Activated naive CD4-positive, alpha-beta T cell (primary cell): ENCODE measurements at regions not wholly inside any gene's neighbourhood (a gene's known extent, or its start where the extent isn't known, plus 50 kb on each side); places are given as distances from the start of the nearest gene placed in this dataset.

Experiments used
- DNase-seq, 4 experiments: peaks; one replicate each; lab custom pipeline; 2025; lab: John Stamatoyannopoulos, UW

DNA sequence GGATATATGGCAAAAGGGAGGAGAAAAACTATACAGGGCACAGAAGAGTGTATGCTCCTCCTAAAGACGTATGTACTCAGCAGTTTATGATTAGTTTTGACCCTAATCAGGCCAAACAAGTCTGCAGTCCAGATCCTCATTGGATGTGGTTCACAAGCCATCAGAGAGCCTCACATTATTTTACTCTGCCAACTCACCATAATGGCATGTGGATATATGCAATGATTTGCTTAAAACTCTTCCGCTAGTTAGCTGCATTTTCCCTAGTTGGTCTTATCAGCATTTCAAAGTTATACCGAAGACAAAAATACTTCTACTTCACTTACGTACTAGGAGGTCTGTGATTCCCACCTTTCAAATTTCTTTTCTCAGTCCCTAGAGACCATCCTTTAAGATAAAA is 198.4 kb downstream of the CMPK2 start:
- DNase-seq = no peak

DNA sequence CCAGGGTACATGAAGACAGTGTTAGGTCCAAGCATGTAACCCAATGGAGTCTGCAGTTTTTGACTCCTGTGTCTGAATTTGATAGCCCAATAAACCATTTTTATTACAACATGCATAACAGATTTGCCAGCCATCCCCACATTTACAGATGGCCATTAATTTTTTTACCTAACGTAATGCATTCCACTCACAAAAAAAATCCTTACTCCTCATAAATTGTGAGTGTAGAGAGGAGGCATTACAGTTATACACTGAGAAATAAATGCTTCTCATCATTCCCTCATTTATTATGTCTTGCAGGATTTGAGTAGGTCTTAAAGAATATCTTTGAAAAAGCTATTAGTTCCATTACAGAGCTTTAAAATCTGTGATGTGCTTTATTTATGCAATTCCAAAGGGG is 193.8 kb downstream of the CMPK2 start:
- no peak for DNase-seq

DNA sequence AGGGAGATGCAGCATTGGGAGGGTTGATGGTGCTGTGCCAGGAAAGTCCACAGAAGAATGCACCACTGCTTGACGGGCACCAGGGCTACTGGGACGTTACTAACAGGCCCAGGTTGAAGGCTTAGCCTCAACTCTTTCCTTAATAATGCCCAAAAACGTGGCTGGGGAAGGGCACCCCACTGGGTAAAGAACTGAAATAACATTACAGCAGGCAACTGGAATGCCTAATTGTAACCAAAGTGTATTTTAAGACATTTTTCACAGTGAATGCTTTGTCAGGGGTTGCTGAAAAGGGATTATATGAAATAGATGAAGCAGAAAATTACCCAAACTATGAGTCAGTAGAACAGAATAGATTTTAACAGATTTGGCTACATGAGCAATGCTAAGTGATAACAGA is 191.3 kb downstream of the CMPK2 start:
- DNase-seq = no peak

DNA sequence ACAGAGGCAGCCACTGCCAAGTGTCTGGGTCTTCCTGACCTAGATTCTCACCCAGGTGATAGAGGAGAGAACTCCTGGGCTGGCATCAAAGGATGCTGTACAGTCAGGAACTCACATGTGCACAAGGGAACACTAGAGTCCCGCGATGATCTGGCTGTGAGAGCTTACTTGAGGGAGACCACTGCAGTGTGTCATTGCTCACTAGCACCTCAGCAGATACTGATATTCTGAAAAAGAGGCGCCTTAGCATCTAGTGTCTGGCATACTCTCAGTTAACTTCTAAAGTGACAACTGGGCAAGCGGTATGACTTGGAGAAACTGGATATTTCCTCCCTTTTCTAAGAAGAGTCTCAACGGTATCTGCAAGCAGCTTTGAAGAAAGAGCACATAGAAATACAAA is 189.9 kb downstream of the CMPK2 start:
- no peak for DNase-seq

DNA sequence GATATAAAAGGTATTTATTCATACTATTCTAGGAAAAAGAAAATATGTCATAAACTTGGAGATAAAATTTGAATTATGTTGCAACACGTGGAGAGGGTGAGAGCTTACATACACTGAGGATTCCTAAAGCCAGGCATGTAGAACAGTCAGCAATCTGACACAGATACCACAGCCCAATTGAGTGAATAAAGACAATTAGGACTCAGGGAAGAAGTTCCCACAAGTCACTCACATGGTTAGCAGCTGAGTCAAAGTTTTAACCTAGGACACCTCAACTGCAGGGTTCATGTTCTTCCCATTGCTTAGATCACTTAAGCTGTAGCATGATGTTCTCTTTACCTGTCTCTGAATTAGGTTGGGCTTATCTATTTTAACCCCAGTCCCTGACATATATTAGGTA is 189.5 kb downstream of the CMPK2 start:
- DNase-seq = no peak

DNA sequence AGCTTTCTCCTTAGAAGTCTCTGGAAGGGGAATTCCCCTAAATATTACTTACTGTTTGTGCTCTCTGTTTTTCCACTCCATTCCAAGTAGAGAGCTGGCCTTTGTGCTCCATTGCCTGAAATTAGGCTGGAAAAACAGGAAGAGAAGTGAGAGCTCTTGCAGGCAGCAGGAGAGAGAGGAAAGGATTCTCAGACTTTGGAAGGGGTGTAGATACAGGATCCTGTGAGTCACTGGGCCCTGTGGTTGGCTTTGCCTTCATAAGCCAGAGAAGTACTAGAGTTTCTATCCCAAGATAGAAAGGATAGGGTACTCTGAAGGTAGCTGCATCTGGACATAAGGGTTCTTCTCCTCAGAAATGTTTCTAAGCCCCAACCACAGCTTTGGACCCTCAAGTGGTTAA is 188.9 kb downstream of the CMPK2 start:
- DNase-seq = no peak

DNA sequence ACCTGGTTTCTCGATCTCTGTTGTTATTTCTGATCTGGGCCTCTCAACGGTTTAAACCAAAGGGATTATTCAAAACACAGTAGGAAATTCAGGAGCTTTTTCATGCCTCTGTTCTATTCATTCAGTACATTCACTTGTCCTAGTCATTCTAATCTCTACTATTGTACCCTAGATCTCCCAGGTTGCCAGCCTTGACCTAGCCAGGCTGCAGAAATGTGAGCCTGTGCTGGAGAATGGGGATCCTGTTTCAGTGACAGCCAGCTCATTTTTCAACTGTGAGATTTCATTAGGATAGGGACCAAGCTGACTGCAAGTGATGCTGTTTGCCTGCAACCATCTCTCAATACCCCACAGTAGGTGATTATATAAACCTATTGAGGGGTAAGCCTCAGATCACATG is 186.2 kb downstream of the CMPK2 start:
- DNase-seq = no peak

DNA sequence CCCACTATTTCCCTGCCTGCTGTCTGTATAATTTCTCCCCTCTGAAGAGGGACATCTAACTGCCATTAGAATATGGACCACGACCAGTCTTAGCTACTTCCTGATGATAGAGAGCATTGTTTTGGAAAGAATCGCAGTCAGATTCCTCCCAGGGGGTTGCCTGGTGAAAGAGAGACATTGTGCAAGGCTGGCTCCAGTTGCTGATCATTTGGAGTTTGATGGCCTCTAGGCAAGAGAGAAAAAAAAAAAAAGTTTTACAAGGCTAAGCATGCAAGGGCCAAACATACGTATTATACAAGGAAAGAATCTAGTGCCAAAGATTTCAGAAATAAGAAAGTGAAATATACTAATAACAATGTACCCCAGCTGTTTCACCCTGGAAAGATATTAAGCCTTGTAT is 182.2 kb downstream of the CMPK2 start:
- no peak for DNase-seq

DNA sequence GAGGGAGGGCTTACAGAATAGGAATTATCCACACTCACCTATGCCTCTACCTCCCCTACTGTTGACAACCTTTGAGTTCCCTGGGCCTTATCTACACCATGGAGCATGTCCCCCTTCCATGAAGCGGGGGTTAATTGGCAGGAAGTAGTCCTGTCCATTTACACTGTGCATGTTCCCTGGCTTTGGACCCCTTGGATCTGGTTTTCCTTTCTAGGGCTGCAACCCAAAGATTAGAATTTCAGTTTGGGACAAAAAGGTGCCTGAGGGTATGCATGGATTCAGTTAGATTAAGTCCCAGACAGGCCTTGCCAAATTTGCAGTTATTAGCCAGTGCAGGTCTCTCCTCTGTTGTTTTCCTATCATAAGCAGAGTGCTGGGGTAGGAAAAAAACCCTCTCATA is 180.3 kb downstream of the CMPK2 start:
- DNase-seq = no peak

DNA sequence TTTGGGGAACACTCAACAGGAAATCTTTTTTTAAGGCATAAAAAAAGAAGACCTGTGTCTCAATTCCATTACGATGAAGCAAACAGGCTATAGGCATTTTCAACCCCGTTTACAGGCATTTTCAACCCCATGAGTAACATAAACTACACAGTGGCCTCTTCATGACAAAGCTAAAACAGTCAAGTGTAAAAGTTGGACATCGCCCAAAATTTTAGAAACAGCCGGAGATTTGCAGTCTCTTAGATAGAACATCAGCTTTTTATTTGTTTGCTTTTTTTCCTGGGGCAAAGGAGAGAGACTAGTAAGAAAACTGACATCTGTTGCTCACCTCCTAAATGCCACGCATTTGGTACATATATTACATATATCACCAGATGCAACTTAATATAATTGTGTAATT is 173.7 kb downstream of the CMPK2 start:
- no peak for DNase-seq

DNA sequence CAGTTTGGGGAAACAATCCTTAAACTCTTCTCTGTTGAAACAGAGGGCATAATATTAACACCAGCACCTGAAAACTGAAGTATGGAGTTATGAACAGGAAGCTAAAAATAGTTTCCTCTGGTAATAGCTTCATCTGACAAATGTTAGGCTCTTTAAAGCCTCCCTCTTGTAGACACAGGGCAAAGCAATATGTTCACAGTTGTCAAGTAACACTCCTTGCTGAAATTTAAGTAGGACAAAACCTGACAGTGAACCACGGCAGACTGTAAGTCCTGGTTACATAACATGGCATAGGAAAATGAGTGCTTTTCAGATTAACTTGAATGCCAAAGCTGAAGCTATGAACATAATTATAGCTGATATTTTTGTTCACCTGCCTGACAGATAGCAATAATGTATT is 172.9 kb downstream of the CMPK2 start:
- no peak for DNase-seq

DNA sequence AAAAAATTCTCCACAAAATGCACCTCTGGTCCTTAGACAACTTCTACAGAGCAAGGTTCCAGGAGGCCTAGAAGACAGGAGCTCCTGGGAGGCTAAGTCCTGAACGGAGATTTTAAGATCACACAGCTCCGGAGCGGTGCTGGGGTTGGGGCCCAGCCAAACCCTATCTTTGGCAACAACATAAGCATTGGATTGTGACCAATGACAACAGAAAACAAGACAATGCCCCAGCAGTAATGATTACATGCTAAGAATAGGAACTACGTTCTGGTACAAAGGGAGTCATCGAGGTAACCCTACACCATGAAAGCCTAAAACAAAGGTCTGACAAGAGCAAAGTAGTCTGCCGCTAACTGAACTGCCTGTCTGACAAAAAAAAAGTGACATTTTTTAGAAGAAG is 171.2 kb downstream of the CMPK2 start:
- no peak for DNase-seq

DNA sequence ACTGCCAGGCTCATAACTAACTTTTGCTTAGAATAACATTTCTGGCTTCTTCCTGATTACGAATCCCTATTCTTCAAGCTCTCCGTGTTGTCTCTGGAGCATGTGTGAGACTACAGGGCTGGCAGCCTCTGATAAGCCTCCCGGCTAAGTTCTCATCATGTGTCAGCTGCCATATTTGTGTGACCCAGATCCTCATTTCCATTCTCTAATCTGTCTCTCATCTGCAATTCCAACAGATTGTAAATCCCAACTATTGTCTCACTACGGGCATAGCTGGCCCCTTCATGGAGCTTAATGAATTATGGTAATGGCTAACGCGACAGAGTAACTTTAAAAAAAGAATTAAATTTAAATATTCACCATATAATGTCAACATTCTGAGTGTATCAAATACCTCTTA is 165.4 kb downstream of the CMPK2 start:
- DNase-seq = no peak

DNA sequence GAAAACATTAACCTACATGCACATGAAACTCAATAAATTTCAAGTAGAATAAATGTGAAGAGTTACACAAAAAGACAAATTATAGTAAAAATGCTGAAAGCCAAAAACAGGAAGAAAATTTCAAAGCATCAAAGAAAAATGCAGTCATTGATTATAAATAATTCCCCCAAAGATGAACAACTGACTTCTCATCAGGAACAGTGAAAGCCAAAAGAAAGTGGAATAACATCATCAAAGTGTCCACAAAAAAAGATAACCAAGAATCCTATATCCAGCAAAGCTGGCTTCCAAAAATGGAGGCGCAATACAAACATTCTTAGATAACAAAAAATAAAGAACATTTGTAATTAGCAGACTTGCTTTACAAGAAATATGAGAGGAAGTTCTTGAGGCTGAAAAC is 161.6 kb downstream of the CMPK2 start:
- no peak for DNase-seq

DNA sequence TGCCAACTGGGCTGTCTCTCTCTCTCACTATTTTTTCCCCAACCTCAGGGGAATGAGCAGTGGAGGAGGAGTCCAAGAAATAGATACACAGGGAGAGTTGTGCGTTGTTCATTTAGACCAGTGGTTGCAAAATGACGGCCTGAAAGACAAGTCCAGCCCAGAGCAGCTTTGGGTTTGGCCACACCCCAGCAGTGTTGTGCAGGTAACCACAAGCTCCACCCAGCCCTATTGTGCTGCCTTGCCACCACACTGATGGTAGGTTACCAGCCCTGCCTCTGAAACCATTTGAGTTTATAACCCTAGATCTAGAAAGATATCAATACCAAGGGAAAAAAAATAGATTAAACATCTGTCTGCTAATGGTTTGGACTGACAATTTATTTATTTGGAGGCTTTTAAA is 144.3 kb downstream of the CMPK2 start:
- DNase-seq = no peak

DNA sequence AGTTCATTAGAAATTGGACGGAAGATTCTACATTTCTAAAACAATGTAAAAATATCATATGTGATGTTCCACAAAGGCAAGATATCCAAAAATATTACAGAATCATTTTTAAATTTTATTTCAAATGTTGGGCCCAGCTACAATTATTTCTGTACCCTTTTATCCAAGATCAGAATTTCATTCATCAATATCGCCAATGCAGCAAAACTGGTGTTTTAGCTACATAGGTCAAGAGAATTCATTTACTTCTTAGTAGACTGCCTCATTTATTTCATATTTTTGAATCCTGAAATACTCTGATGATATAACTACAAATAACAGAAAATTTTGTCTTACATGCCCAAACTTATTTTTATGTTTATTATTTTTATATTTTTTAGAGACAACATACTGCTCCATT is 143.1 kb downstream of the CMPK2 start:
- no peak for DNase-seq

DNA sequence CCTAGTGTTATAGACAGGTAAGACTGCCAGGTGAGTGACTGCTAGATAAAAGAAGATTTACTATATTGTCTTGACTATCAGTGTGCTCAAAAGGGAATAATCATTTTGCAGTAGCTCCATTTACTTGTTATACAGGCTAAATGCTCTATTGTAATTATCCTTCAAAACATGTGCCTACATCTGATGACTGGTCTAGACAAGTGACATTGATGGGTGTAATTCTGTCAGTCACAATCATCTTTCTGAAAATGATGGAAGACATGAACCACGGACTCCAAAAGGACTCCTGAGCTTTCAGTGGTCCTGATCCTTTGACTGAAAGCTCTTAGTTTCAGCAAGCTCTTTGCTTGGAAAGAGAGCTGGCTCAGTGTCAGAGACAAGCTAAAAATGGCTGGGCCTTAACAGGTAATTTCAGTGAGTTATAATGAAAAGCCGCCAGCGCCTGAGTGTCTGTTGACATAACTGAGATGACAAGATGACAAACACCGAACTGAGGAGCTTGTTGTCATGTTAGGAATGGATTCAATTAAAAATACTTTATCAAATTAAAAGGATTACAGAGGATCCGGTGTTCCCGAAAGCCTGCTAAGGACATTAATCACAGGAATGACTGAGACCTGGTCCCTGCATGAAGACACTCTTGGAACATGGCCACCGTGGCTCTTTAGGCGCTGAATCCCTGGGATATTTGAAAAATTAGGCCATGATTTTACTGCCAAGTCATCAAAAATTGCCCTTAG is 141.7 kb downstream of the CMPK2 start:
- DNase-seq = no peak

DNA sequence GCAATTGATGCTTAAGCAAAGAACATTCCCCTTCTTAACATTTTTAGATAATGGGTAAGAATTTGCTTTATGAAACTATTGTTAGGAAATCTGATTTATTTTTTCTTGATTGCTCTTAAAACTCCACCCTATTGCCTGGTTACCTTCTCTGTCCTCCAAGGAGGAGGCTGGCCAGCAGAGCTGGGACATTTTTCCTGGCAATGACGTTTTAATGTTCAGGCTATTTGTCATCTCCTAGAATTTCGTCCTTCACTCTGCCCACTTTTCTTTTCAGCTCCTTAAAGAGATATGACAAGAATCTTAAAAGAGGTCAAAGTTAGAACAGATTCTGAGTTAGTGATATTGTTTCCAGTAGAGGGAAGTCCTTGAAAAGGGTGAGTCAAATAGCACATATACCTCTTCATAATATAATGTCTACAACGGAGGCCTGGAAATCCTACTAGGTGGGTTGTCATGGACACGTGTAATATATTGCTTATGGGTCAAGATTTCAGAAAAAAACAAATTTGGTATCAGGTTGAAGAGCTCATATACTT is 141.0 kb downstream of the CMPK2 start:
- DNase-seq = no peak

DNA sequence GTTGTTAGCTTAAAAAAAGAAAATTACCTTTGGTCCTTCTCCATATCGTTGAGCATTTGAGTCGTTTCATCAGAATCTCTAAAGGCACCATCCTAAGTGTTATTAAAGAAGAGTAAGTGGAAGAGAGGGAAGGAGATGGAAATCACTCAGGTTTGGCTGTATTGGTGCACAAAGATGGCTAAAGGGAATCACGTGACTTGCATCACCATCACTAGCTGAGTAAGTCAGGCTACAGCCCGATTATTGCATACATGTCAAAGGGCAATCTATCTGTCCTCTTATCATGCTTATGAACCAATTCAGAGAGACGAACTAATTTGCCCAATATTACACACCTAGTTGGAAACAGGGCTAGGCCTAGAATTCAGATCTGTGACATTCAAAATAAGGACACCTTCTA is 137.6 kb downstream of the CMPK2 start:
- no peak for DNase-seq

DNA sequence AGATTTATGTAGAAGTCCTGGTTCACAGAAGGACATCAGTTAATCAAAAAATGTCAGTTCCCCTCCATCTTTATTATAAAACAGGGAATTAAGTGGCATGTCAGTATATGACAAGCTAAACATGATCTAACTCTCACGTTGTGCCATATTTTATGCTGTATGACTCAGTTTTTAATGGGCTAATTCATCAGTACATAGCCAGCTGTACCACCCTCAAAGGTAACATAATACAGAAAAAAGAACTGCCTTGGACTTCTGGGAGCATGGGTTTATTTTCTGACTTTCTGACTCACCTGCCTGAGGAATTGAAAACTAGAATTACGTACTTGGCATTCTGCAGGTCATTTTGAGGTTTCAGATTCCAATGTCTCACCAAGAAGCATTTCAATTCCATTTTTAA is 135.7 kb downstream of the CMPK2 start:
- DNase-seq = no peak

DNA sequence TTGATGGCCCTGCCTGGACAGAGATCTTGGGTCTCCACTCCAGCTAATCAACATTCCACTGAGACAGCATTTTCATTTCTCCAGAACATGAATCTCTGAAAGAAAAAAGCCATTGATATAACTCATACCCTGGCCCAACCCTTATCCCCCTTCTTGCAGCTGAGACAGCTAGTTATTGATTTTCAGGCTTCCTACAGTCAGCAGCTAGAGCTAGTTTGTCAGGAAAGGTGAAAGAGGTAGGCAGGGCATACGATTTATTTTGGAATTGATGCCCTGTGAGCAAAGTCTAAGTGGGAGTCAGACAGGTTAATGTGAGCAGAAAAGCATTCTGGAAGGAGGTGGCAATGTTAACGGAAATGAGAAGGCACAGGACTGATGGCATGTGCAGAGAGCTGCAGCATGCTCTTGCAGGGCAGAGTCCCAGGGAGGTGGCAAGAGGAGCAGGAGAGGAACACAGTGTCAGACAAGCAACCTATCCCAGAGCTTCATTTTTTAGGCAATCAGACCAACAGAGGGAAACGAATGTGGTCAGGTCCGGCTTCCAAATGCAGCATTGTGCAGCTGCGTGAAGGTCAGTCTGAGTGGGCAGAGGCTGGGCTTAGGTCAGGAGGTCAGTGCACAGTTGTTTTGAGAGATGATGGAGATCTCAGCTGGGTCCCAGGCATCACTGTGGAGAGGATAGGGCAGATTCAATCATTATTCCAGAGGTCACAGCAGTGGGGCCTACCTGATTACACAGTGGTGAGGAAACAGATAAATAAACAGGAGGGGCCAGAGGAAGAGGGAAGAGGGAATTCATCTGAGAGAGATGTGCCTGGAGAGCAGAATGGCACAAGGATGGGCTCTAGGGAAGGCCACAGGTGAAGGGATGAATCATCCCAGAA is 134.8 kb downstream of the CMPK2 start:
- DNase-seq = no peak

DNA sequence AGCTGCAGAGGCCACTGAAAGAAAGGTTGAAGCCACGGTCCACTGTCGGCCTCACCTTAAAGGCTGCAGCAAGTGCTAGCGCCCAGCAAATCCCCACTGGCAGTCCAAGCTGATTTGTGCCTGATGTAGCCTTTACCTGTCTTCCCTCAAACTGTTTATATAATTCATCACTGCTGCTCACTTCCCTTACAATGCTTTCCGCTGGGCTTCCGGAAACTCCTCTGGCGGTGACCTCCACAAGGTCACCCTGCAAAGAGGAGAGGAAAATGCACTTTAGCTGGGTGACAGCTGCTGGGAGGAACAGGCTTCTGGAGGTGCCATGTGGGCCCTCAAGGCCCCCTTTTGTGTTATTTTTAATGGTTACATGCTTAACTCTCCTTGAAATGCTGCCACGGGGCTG is 126.2 kb downstream of the CMPK2 start:
- no peak for DNase-seq

DNA sequence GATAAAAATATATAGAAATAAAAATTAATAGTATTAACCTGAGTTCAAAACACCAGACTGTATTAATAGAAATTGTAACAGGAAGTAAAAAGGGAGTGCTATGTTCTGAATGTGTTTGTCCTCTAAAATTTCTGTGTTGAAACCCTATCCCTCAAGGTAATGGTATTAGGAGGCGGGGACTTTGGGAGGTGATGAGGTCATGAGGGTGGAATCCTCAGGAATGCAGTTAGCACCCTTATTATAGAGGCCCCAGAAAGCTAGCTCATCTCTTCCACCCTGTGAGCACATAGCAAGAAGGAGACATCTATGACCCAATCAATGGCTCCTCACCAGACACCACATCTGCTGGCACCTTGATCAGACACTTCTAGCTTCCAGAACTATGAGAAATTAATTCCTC is 124.5 kb downstream of the CMPK2 start:
- DNase-seq = no peak
